ENCODE measurements at regions not wholly inside any gene's neighbourhood (a gene's known extent, or its start where the extent isn't known, plus 50 kb on each side); places are given as distances from the start of the nearest gene placed in this dataset.
"Not testable (repeated sequence)": the region's sequence is repeated elsewhere in the genome, so short reads cannot be mapped to it uniquely, and the experiment has no call there.

DNA sequence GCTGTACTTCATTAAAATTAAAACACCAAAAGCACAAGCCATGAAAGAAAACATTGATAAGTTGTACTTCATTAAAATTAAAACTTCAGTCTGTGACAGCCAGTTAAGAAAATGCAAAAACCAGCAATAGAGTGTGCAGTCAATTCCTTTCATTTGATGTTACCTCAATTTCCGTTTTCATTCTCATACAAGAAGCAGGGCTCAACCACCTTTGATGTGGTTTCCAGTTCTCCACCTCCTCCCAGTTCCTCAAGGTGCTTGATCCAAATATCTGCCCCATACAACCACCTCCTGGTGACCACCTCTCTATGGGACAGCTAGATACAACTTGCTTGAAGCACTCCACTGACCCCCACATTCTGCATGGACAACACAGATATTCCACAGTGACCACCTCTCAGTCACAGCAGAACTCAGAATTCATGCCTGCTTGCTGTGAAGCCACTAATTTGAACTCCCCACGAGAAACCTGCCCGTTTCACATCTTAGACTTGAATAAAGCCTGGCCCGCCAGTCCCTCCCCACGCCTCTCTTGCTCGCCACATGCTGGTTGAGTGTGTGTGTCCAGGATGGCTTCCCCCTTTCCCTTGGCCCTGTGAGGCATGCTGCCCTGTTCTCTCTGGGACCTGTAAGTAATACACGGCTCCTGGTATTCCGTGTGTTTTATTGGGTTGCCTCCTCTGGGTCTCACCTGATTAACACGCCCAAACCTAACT, 66.1 kb downstream of the FAM50B start:
- Mint-ChIP-seq H3K4me1 (peaks cover 8% of the 10 kb centered on the region), H3K9me3 (no peaks in the 10 kb centered on the region), H3K27me3 (peaks cover 60% of the 10 kb centered on the region), H3K27ac (no peak overlapping the region), H3K36me3 (no peaks in the 10 kb centered on the region), H3K4me3 (no peak overlapping the region)
- ATAC-seq = no peak

DNA sequence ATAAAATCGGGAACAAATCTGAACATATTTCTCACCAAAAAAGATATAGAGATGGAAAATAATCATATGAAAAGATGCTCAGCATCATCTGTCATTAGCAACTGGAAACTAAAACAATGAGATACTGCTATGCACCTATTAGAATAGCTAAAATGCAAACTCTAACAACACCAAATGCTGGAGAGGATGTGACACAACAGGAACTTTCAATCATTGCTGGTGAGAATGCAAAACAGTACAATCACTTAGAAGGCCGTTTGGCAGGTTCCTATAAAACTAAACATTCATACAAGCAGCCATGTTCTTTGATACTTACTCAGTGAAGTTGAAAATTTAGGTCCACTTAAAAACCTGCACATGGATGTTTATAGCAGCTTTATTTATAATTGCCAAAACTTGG, 67.0 kb downstream of the FAM50B start:
- H3K27ac Mint-ChIP-seq = no peak overlapping the region
- ATAC-seq = no peak
- H3K9me3 Mint-ChIP-seq = no peaks in the 10 kb centered on the region
- H3K4me1 Mint-ChIP-seq = peaks cover 8% of the 10 kb centered on the region
- H3K4me3 Mint-ChIP-seq = no peak overlapping the region
- peaks cover 56% of the 10 kb centered on the region for H3K27me3 Mint-ChIP-seq
- H3K36me3 Mint-ChIP-seq = no peaks in the 10 kb centered on the region

GRCh38 chr6:3916749-3917148, 67.6 kb downstream of the FAM50B start:
- H3K4me1 Mint-ChIP-seq, H3K9me3 Mint-ChIP-seq, H3K36me3 Mint-ChIP-seq, H3K4me3 Mint-ChIP-seq, H3K27ac Mint-ChIP-seq, ATAC-seq: not testable (repeated sequence)
- peaks cover 50% of the 10 kb centered on the region for H3K27me3 Mint-ChIP-seq

DNA sequence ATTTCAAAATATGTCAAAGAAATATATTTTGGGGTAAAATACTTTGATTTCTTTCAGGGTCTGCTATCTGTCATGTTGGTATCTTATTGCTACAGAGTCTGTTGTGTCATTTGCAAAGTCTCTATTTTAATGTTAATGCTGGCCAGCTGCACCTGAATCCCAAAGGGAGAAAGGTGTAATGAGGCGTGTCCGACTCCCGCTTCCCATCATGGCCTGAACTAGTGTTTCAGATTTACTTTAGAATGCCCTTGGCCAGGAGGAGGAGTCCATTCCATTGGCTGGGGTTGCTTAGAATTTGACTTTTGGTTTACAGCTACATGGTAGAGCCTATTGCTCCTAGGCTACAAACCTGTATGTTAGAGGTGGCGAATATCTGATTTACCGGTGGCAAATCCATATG, 69.3 kb downstream of the FAM50B start:
- Mint-ChIP-seq H3K4me1 (peaks cover 8% of the 10 kb centered on the region), H3K27me3 (peaks cover 44% of the 10 kb centered on the region), H3K9me3 (no peaks in the 10 kb centered on the region), H3K4me3 (no peak overlapping the region), H3K36me3 (no peaks in the 10 kb centered on the region), H3K27ac (no peak overlapping the region)
- no peak for ATAC-seq

GRCh38 chr6:3919130-3919628, 70.0 kb downstream of the FAM50B start:
- H3K27me3 Mint-ChIP-seq = peaks cover 39% of the 10 kb centered on the region
- H3K9me3 Mint-ChIP-seq = no peaks in the 10 kb centered on the region
- H3K36me3 Mint-ChIP-seq = no peaks in the 10 kb centered on the region
- H3K4me1 Mint-ChIP-seq = peaks cover 8% of the 10 kb centered on the region
- H3K4me3 Mint-ChIP-seq = no peak overlapping the region
- no peak overlapping the region for H3K27ac Mint-ChIP-seq
- no peak for ATAC-seq

DNA sequence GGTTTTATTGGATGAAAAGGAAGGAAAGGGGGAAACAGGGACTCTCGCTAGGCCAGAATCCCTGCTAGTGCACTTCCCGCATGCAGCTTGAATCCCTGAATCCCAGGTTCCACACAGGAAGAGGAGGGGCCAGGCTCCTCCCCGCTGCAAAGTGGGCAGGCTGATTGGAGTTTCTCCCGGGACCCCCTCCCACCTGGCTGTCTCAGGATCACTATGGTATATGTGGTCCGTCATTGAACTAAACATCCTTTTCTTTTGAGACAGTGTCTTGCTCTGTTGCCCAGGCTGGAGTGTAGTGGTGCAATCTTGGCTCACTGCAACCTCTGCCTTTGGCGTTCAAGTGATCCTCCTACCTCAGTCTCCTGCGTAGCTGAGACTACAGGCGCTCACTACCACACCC, 70.7 kb downstream of the FAM50B start:
- Mint-ChIP-seq H3K4me3 (no peak overlapping the region), H3K36me3 (no peaks in the 10 kb centered on the region), H3K27me3 (peaks cover 33% of the 10 kb centered on the region), H3K9me3 (no peaks in the 10 kb centered on the region), H3K4me1 (peaks cover 6% of the 10 kb centered on the region), H3K27ac (no peak overlapping the region)
- ATAC-seq = no peak

- H3K4me3 Mint-ChIP-seq = no peak overlapping the region
- H3K9me3 Mint-ChIP-seq = no peaks in the 10 kb centered on the region
- no peaks in the 10 kb centered on the region for H3K36me3 Mint-ChIP-seq
- no peak overlapping the region for H3K27ac Mint-ChIP-seq
- H3K4me1 Mint-ChIP-seq = peaks cover 2% of the 10 kb centered on the region
- no peak for ATAC-seq
- peaks cover 33% of the 10 kb centered on the region for H3K27me3 Mint-ChIP-seq
Observed at GRCh38 chr6:3920321-3920720, 71.1 kb downstream of the FAM50B start.

DNA sequence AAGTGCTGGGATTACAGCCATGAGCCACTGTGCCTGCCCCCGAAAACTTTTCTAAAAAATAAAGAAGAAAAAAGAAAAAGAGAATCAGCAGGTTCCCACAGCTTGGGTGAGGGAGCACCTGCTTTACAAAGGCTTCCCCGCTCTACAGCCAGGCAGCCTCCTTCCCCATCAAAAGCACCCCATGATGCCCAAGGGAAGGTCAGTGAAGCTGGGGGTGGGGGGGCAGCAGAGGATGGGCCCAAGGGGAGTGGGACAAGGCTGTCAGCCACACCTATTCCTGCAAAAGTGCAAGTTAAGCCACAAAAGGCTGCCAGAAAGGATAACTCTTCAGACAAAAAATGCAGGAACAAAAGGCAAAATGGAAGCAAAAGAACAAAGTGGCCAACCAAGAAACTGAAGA, 72.5 kb downstream of the FAM50B start:
- no peak overlapping the region for H3K4me3 Mint-ChIP-seq
- peaks cover 31% of the 10 kb centered on the region for H3K27me3 Mint-ChIP-seq
- ATAC-seq = no peak
- no peaks in the 10 kb centered on the region for H3K4me1 Mint-ChIP-seq
- H3K36me3 Mint-ChIP-seq = no peaks in the 10 kb centered on the region
- H3K27ac Mint-ChIP-seq = no peak overlapping the region
- H3K9me3 Mint-ChIP-seq = no peaks in the 10 kb centered on the region

GRCh38 chr6:3922619-3923018, 73.4 kb downstream of the FAM50B start:
- not testable (repeated sequence) for H3K4me1 Mint-ChIP-seq, H3K27ac Mint-ChIP-seq, H3K4me3 Mint-ChIP-seq, ATAC-seq, H3K36me3 Mint-ChIP-seq, H3K9me3 Mint-ChIP-seq
- peaks cover 23% of the 10 kb centered on the region for H3K27me3 Mint-ChIP-seq

DNA sequence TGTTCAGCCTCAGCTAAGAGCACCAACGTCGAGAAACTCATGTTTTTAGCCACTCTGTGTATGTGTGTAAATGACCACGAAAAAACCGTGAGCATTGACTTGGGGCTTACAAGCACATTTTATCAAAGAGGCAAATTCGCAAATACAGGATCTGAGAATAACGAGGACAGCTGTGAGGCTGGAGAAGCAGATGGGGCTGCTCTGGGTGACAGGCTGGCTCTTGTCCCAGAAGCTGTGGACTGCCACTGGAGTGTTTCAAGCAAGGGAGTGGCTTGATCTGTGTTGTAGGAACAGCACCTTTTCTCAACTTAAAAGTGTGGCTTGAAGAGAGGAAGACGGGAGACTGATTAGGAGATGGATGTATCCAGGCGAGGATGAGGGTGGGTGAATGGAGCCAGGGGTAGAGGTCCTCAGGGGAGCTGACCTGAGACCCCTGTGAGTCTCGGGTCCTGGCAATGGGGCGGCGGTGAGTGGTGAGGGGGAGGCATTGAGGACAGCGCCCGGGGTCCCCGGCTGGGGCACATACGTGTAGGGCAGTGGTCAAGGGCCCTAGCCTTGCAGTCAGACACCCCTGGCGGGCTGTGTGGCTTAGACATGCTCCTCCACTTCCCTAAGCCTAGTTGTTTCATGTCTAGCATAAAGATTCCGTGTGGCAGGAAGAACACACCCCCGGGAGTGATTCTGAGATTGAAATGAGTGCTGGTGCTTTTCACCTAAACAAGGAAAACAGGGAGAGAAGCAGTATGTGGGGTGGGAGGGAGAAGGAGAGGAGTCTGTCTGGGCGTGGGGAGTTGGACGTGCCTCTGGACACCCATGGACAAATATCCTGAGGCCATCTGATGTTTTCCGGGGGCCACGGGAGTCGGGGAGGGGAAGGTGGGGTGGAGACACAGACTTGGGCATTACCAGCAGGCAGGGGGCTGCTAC, 76.3 kb downstream of the FAM50B start:
- H3K27me3 Mint-ChIP-seq = peaks cover 13% of the 10 kb centered on the region
- H3K27ac Mint-ChIP-seq, H3K9me3 Mint-ChIP-seq, H3K36me3 Mint-ChIP-seq, H3K4me1 Mint-ChIP-seq, H3K4me3 Mint-ChIP-seq: not testable (repeated sequence)
- ATAC-seq = peak; percentile 53

DNA sequence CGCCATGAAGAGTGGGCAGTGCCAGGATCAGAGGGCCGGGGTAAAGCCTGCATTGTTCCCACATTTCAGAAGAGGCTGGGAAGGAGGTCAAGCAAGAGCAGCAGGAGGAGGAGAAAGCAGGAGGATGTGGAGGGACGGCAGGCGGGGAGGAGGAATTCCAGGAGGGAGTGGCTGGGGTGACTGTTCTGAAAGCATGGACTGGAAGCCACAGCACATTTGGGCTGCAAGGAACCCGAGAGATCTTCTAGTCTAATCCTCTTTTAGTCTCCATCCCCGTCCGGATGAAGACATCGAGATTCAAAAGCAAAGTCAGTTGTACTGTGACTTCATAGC, 76.9 kb downstream of the FAM50B start:
- no peak for ATAC-seq
- H3K4me1 Mint-ChIP-seq = no peaks in the 10 kb centered on the region
- no peaks in the 10 kb centered on the region for H3K36me3 Mint-ChIP-seq
- H3K4me3 Mint-ChIP-seq = no peak overlapping the region
- H3K27ac Mint-ChIP-seq = no peak overlapping the region
- peaks cover 10% of the 10 kb centered on the region for H3K27me3 Mint-ChIP-seq
- H3K9me3 Mint-ChIP-seq = no peaks in the 10 kb centered on the region

DNA sequence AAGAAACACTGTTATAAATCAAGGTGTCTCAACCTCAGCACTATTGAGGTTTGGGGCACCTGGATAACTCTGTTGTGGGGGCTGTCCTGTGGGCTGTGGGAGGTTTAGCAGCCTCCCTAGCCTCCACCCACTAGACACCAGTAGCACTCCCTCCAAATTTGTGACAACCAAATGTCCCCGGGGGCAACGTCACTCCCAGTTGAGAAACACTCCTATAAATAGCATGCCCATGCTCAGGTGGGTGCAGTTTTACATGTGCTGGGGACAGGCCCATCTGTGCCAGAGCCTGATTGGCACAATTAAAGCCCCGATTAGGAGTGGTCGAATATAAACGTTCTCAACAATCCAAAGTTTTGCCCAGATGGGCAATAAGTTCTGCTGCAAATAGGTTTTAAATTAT, 78.9 kb downstream of the FAM50B start:
- ATAC-seq = no peak
- Mint-ChIP-seq H3K9me3 (no peaks in the 10 kb centered on the region), H3K36me3 (no peaks in the 10 kb centered on the region), H3K27me3 (peaks cover 10% of the 10 kb centered on the region), H3K4me3 (no peak overlapping the region), H3K4me1 (no peaks in the 10 kb centered on the region), H3K27ac (no peak overlapping the region)

DNA sequence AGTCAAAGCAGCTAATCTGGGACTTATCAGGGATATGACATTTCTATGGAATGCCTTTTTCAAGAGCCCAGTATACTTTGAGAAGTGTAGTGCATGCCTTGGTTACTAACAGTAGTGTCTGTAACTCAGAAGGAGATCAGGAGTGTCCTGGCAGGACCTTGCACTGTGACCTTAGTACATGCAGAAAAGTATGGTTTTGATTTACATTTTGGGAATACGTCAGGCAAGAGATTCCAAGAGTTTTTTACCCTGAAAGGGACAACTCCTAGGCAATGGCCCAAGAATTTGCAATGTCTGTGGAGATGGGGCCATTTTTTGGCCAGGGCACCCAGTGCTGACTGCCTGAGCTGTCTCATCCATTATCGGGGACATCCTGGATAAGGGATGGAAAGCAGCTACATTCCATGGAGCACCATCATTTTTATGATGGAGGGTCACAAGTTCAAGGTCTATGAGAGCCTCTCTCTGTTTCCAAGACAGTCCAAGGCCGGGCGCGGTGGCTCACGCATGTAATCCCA, 80.2 kb downstream of the FAM50B start:
- Mint-ChIP-seq H3K27me3 (peaks cover 10% of the 10 kb centered on the region), H3K4me1 (no peaks in the 10 kb centered on the region), H3K4me3 (no peak overlapping the region), H3K9me3 (no peaks in the 10 kb centered on the region), H3K36me3 (no peaks in the 10 kb centered on the region), H3K27ac (no peak overlapping the region)
- no peak for ATAC-seq

- H3K4me3 Mint-ChIP-seq = no peak overlapping the region
- no peak for ATAC-seq
- H3K27ac Mint-ChIP-seq = no peak overlapping the region
- no peaks in the 10 kb centered on the region for H3K9me3 Mint-ChIP-seq
- H3K36me3 Mint-ChIP-seq = no peaks in the 10 kb centered on the region
- peaks cover 28% of the 10 kb centered on the region for H3K27me3 Mint-ChIP-seq
- no peaks in the 10 kb centered on the region for H3K4me1 Mint-ChIP-seq
Observed at GRCh38 chr6:3937438-3937837, 88.3 kb downstream of the FAM50B start.

- no peaks in the 10 kb centered on the region for H3K9me3 Mint-ChIP-seq
- H3K36me3 Mint-ChIP-seq = no peaks in the 10 kb centered on the region
- no peaks in the 10 kb centered on the region for H3K4me1 Mint-ChIP-seq
- ATAC-seq = no peak
- H3K27me3 Mint-ChIP-seq = peaks cover 28% of the 10 kb centered on the region
- H3K4me3 Mint-ChIP-seq = no peak overlapping the region
- H3K27ac Mint-ChIP-seq = no peak overlapping the region
Observed at GRCh38 chr6:3938715-3939367, 89.7 kb downstream of the FAM50B start.
